Activated CD8-positive, alpha-beta memory T cell treated with anti-CD3 and anti-CD28 coated beads for 36 hours (primary cell): ENCODE measurements at regions not wholly inside any gene's neighbourhood (a gene's known extent, or its start where the extent isn't known, plus 50 kb on each side); places are given as distances from the start of the nearest gene placed in this dataset.

Source experiments
- CTCF ChIA-PET: fragments of 350-600 bp; sonication (Branson Sonifier 250); formaldehyde crosslinking; loops from one replicate; lab custom pipeline; 2021; ENCODE audit warnings: antibody characterized with exemption; lab: Charles Lee
- POLR2A ChIA-PET: fragments of 350-600 bp; sonication (Branson Sonifier 250); formaldehyde crosslinking; loops from one replicate; lab custom pipeline; 2021; ENCODE audit warnings: antibody characterized with exemption; lab: Charles Lee

- ChIA-PET CTCF (no interaction called here), POLR2A (no interaction called here)
Observed at GRCh38 chr2:41659758-41660157, 388.1 kb upstream of the PKDCC start.

DNA sequence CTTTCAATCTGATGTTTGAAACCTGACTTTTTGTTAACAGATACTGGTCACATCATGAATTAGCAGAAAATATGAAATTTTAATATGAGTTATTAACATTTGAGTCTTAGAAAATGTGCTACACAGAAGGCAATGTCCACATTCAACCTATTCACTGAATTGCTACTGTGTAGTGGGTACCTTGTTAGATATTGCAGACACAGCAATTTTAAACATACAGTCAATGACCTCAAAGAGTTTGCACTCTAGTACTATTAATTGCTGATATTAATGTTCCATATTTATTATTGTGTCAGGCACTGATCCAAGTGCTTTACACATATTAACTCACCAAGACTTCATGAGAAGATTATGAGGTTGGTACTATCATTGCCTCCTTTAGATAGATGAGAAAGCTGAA is 385.4 kb upstream of the PKDCC start:
- POLR2A ChIA-PET, result no interaction called here
- CTCF ChIA-PET, result no interaction called here

DNA sequence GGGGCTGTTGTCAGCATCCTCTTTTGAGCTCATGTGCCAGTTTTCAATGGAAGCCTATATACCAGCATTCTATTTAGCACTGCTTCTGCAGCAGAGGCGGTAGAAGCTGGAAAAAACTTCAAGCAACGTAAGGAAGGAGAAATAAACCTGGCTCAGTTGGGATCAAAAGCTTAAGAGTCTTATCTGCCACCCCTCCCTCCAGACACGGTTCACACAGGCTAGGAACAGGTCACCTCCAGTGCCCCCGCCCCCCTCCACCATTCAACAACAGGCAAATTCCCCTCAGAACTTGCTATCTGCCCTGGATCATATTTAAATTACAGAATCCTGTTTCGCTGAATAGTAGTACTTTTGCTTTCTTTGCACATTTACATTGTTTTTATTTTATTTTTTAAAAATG is 384.8 kb upstream of the PKDCC start:
- POLR2A ChIA-PET, result no interaction called here
- CTCF ChIA-PET, result no interaction called here

DNA sequence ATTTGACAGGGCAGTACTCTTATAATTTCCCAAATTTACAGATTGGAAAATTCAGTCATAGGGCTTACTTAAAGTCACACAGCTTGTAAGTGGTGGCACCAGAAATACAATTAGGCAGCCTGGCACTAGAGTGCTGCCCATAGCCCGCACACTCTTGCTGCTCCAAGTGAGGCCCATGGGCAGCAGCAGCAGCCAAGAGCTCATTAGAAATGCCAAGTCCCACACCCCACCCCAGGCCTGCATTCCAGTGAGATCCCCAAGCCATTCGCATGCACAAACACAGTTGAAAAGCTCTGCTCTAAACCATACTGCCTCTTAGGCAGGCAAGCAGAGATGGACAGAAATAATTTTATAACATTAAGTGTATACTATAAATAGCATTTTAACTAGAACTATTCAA is 379.3 kb upstream of the PKDCC start:
- CTCF ChIA-PET, result no interaction called here
- POLR2A ChIA-PET, result no interaction called here

DNA sequence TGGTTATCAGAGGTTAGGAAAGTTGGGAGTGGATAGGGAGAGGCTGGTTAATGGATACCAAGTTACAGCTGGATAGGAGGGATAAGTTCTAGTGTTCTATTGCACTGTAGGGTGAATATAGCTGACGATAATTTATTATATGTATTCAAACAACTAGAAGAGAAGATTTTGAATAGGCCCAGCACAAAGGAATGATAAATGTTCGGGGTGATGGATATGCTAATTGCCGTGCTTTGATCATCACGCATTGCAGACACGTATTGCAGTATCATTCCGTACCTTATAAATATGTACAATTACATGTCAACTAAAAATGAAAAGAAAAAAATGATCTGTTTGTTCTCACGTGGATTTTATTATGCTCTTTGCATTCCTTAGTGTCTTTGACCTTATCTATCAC is 369.2 kb upstream of the PKDCC start:
- CTCF ChIA-PET, result no interaction called here
- POLR2A ChIA-PET, result no interaction called here

DNA sequence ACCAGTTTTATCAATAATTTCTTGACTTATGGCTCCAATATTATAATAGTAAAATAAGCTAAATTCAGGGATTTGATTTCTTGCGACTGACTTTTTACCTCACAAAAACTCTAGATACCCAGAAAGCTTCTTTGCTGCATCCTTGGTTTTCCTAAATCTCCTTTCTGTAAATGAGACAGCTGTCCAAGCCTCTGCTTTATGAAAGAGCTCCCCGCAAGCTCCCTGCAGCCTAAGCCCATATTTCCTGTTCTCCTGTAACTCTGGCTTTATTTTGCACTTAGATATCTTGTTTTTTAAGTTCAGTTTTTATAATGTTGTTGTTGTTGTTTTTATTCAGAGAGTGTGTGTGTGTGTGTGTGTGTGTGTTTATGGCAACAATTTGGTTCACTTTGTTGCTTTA is 361.7 kb upstream of the PKDCC start:
- ChIA-PET POLR2A (no interaction called here), CTCF (no interaction called here)

GRCh38 chr2:41691561-41691960 is 356.3 kb upstream of the PKDCC start:
- POLR2A ChIA-PET, result no interaction called here

DNA sequence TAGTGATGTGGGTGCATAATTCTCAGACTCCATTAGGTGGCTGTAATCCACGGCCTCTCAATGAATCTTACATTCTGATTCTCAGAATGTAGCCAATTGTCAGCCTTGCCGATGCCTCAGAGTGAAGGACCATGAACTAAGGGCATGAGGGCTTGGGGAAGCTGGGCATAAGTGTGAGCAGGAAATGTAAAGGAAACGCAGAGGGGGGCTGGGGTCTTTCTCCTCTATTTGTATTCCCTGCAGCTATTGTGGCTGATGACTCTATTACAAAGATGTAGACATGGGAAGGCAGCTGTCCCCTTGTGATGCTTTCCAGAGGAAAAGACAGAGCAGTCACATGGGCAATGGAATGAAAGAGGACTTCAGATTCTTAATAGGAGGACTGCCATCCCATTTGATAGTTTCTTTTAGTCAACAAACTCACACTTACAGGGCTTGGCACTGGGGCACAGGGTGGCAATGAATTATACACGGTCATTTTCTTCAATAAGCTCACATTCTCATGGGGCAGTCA is 353.2 kb upstream of the PKDCC start:
- CTCF ChIA-PET, result interaction anchor here (1.1 kb wide), 1 partner anchor 11 kb away, joined by 3 read pairs; no protein-coding TSS in a partner anchor

More at GRCh38 chr2:41691561-41691960, 356.3 kb upstream of the PKDCC start:
- CTCF ChIA-PET, result no interaction called here

DNA sequence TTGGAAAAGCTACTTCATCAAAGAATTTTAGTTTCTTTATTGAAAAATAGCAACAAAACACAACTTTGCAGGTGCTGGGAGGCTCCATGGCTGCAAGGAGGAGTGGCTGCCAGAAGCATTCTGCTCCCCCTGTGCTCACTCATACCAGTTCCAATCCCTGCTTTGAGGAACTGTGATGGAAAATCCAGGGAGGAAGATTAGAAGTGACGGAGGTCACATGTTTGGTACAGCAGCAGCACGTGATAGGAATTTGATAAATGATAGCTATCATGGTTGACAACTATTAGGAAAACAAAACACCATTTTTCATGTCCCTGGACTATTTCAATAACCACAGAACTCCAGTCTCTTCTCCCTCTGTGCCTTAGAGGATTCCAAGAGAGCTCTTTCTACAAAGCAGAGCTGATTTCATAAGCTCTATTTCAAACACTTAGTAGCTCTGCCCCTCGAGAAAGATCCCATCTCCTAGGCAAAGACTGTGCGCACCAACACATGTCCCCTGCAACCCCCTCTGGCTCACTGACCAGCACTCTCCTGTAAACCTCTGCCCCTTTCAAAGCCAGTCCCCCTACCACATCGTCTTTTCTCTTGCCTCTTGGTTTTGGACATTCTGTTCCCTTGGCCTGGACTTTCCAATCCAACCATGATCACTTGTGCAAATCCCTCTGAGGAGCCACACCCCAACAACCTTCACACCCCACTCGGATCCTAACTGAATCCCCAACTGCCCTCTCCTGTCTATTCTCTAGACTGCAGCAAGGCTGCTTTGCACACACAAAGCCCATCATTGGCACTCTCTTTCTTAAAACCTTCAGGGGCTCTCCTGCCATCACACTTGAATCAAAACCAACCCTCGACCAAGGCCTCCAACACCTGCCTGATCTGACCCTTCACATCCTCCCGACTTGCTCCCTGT is 352.4 kb upstream of the PKDCC start:
- CTCF ChIA-PET, result interaction anchor here (1.1 kb wide), 1 partner anchor 10 kb away, joined by 3 read pairs; no protein-coding TSS in a partner anchor

More for the DNA sequence above, 353.2 kb upstream of the PKDCC start:
- POLR2A ChIA-PET, result no interaction called here

DNA sequence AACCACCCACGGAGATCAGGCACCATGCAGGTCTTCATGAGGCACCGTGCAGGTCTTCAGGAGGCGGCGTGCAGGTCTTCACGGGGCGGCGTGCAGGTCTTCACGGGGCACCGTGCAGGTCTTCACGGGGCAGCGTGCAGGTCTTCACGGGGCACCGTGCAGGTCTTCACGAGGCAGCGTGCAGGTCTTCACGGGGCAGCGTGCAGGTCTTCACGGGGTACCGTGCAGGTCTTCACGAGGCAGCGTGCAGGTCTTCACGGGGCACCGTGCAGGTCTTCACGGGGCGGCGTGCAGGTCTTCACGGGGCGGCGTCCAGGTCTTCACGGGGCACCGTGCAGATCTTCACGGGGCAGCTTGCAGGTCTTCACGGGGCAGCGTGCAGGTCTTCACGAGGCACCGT is 350.4 kb upstream of the PKDCC start:
- CTCF ChIA-PET, result no interaction called here
- POLR2A ChIA-PET, result no interaction called here

More for the DNA sequence above, 352.4 kb upstream of the PKDCC start:
- POLR2A ChIA-PET, result no interaction called here

GRCh38 chr2:41698678-41699422 is 349.0 kb upstream of the PKDCC start:
- CTCF ChIA-PET, result no interaction called here
- POLR2A ChIA-PET, result no interaction called here

DNA sequence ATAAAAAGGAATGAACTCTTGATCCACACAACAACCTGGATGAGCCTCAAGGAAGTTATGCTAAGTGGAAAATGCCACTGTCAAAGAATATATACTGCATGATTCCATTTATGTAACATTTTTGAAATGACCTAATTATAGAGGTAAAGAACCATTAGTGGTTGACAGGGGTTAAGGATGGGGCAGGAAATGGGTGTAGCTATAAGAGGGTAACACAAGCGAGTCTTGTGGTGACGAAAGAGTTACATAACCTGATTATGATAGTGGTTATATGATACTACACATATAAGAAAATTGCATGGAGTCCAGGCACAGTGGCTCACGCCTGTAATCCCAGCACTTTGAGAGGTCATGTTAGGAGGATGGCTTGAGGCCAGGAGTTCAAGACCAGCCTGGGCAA is 346.6 kb upstream of the PKDCC start:
- ChIA-PET POLR2A (no interaction called here), CTCF (no interaction called here)

GRCh38 chr2:41703123-41703522 is 344.7 kb upstream of the PKDCC start:
- CTCF ChIA-PET, result no interaction called here
- POLR2A ChIA-PET, result no interaction called here

GRCh38 chr2:41705634-41706033 is 342.2 kb upstream of the PKDCC start:
- POLR2A ChIA-PET, result no interaction called here
- CTCF ChIA-PET, result interaction anchor here (1.1 kb wide), 1 partner anchor 10 kb away, joined by 3 read pairs; no protein-coding TSS in a partner anchor

GRCh38 chr2:41706286-41706685 is 341.5 kb upstream of the PKDCC start:
- CTCF ChIA-PET, result interaction anchor here (1.1 kb wide), 1 partner anchor 11 kb away, joined by 3 read pairs; no protein-coding TSS in a partner anchor

GRCh38 chr2:41707790-41708451 is 339.9 kb upstream of the PKDCC start:
- POLR2A ChIA-PET, result no interaction called here
- CTCF ChIA-PET, result no interaction called here

More at GRCh38 chr2:41706286-41706685, 341.5 kb upstream of the PKDCC start:
- POLR2A ChIA-PET, result no interaction called here

- ChIA-PET CTCF (no interaction called here), POLR2A (no interaction called here)
Observed at GRCh38 chr2:41709702-41710599, 337.9 kb upstream of the PKDCC start.

- ChIA-PET CTCF (no interaction called here), POLR2A (no interaction called here)
Observed at GRCh38 chr2:41710944-41711343, 336.9 kb upstream of the PKDCC start.

GRCh38 chr2:41711736-41712135 is 336.1 kb upstream of the PKDCC start:
- CTCF ChIA-PET, result no interaction called here
- POLR2A ChIA-PET, result no interaction called here
